GM10266 (cell line): ENCODE measurements at regions not wholly inside any gene's neighbourhood (a gene's known extent, or its start where the extent isn't known, plus 50 kb on each side); places are given as distances from the start of the nearest gene placed in this dataset.

Source experiments
- DNase-seq: peaks from one replicate; pipeline ENCODE4 v3.0.0; 2012; ENCODE audit errors: extremely low spot score
- CTCF ChIP-seq: IDR thresholded peaks from 2 replicates; pipeline ENCODE4 v1.5.1; 2012; ENCODE audit warnings: mild to moderate bottlenecking, low read depth; ENCODE audit not compliant: control insufficient read depth, insufficient read depth; ENCODE audit errors: missing control alignments

- no peak for DNase-seq
- TF ChIP-seq CTCF: no peak
These were observed 205.9 kb upstream of the LINGO1 start for GRCh38 chr15:77838595-77838994.

GRCh38 chr15:77838061-77838460, 205.3 kb upstream of the LINGO1 start:
- no peak for DNase-seq
- no peak for TF ChIP-seq CTCF

- no peak for DNase-seq
- no peak for TF ChIP-seq CTCF
These were observed 204.9 kb upstream of the LINGO1 start for GRCh38 chr15:77837649-77838025.

GRCh38 chr15:77836906-77837648, 204.4 kb upstream of the LINGO1 start:
- no peak for DNase-seq

GRCh38 chr15:77836121-77836692, 203.5 kb upstream of the LINGO1 start:
- TF ChIP-seq CTCF: no peak
- peak; percentile 77 for DNase-seq

More at GRCh38 chr15:77836906-77837648, 204.4 kb upstream of the LINGO1 start:
- no peak for TF ChIP-seq CTCF

GRCh38 chr15:77834276-77834990, 201.7 kb upstream of the LINGO1 start:
- no peak for TF ChIP-seq CTCF
- DNase-seq: no peak

- TF ChIP-seq CTCF: no peak
- no peak for DNase-seq
These were observed 200.2 kb upstream of the LINGO1 start for GRCh38 chr15:77832874-77833273.
